NCI-H1436 treated with DMSO at 0.1 percent for 48 hours (cell line): ENCODE measurements at regions not wholly inside any gene's neighbourhood (a gene's known extent, or its start where the extent isn't known, plus 50 kb on each side); places are given as distances from the start of the nearest gene placed in this dataset.
"Not testable (repeated sequence)": the region's sequence is repeated elsewhere in the genome, so short reads cannot be mapped to it uniquely, and the experiment has no call there.

Experiments used
- DNase-seq: peaks from one replicate; lab custom pipeline; 2025; lab: John Stamatoyannopoulos, UW

GRCh38 chr15:85264614-85265190 lies 115.7 kb upstream of the AKAP13 start:
- not testable (repeated sequence) for DNase-seq

GRCh38 chr15:85267158-85267857 lies 113.1 kb upstream of the AKAP13 start:
- not testable (repeated sequence) for DNase-seq

GRCh38 chr15:85274315-85275050 lies 105.9 kb upstream of the AKAP13 start:
- DNase-seq, result no peak

DNA sequence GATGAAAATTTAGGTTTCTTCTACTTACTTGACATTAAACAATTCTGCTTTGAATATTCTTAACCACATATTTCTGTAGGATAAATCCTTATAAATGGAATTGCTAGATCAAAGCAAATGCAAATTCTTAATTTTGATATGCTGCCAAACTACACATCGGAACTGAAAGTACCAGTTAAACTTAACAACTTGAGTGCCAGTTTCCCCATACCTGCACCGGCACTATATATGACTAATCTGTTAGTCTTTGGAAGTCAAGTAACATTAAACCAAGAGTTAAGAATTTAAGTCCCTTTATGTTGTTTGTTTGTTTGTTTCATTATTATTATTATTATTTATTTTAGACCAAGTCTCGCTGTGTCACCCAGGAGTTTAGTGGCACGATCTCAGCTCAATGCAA lies 103.9 kb upstream of the AKAP13 start:
- DNase-seq, result no peak

- no peak for DNase-seq
These were observed 103.5 kb upstream of the AKAP13 start for GRCh38 chr15:85276921-85277320.

DNA sequence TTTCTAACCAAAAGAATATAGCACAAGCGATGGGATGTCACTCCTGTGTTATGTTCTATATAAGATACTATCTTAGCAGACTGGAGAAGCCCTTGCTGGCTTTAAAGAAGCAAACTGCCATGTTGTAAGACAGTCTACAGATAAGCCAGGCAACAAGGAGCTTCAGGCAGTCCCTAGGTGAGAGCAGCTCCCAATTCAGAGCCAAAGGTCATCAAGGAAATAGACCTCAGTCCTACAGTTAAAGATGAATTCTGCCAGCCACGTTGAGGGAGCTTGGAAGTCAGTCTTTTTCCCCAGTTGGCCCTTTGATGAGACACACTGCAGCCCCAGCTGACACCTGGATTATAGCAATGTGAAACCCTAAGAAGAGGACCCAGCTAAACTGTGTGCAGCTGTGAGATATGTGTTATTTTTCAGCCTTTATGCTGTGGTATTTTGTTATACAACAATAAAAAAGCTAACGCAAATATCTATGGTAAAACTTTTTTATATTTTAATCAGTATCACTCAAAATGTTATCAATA lies 102.5 kb upstream of the AKAP13 start:
- no peak for DNase-seq

- no peak for DNase-seq
These were observed 100.2 kb upstream of the AKAP13 start for GRCh38 chr15:85280203-85280602.

DNA sequence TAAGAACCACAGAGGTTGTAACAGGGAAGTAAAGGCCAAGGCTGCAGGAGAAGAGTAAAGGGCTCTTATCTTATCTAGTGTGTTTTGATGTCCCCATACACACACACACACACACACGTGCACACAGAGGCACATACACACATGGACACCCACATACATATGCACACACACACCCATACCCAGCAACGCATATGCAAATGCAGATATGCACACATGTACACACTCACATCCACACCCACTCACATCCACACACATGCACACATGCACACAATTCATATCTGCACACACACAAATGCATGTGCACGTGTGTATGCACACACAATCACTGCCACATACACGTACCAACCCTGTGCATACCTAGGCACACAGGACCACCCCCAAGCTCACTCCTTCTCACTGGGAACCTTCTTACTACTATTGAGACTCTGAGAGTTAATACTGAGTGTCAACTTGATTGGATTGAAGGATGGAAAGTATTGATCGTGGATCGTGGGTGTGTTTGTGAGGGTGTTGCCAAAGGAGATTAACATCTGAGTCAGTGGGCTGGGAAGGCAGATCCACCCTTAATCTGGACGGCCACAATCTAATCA lies 99.0 kb upstream of the AKAP13 start:
- DNase-seq, result no peak

GRCh38 chr15:85282504-85283115 lies 97.8 kb upstream of the AKAP13 start:
- DNase-seq, result no peak

GRCh38 chr15:85283815-85284214 lies 96.6 kb upstream of the AKAP13 start:
- not testable (repeated sequence) for DNase-seq

GRCh38 chr15:85284497-85284896 lies 95.9 kb upstream of the AKAP13 start:
- DNase-seq, result no peak

DNA sequence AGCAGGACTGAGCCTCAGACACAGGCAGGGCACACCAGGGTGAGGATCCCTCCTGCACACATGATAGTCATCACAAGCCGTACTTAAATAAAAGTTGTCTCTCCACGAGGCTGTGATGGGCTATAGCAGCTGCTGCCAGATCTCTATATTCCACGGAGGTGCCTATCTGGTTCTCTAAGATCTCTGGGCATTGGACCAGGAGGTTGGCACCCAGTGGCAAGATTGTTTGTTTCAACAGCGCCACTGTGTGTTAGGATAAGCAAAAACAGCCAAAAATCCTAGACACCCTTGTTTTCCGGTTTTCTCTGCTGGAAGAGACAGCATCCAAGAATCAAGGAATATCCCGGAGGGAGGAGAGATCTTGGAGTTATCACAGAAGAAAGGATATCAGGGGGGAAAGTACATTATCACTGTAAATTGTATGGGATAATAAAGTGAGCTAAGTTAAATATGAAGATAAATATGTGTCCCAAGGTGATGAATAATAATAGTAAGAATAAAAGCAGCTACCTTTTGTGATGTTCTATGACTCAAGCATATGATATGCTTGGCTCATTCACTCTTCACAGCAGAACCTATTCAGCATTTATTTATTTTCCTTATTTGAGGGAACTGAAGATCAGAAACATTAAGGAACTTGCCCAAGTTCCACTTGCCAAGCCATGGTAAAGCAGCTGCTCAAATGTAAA lies 90.6 kb upstream of the AKAP13 start:
- DNase-seq, result no peak

DNA sequence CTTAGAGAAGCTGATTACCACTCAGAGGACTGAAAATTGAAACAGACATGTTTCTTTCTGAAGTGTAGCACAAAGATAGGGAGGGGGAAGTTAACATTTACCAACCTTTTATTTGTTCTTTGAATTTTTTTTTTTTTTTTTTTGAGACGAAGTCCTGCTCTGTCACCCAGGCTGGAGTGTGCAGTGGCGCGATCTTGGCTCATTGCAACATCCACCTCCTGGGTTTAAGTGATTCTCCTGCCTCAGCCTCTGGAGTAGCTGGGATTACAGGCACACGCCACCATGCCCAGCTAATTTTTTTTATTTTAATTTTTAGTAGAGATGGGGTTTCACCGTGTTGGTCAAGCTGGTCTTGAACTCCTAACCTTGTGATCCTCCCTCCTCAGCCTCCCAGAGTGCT lies 87.8 kb upstream of the AKAP13 start:
- DNase-seq, result not testable (repeated sequence)

DNA sequence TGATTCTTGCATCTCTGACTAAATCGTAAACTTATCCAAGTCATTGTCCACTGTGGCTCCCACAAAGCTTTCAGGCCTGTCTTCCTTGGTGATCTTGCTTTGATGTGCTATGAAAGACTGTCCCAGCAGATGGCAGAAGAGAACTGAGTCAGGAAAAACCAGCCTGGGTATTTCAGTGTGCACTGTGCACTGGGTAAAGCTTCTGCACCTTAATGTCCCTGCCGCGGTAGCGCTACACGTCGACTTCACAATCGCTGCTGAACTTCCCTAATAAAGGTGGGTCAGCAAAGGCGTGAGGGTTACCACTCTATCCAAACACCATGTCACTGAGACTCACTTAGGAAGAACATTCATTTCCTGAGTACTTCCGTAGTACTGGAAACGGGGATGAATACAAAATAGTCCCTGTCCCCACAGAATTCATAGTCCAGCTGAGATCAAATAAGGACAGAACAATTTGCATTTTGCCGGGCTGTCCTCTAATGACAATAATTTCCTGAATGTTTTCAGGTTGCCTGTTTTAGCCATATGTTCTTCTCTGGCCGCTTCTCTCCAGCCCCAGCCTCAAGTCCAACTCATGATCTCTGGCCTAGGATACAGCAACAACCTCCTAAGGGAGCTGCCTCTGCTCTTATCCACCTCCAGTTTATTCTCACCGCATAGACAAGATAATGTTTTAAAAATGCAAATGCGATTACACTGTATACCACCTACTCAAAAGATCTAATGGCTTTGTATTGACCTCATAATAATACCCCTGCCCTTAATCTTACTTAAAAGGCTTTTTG lies 83.6 kb upstream of the AKAP13 start:
- peak; percentile 23 for DNase-seq

GRCh38 chr15:85297537-85297936 lies 82.9 kb upstream of the AKAP13 start:
- no peak for DNase-seq

GRCh38 chr15:85298366-85298765 lies 82.0 kb upstream of the AKAP13 start:
- DNase-seq, result no peak

GRCh38 chr15:85298941-85299340 lies 81.5 kb upstream of the AKAP13 start:
- DNase-seq, result no peak

DNA sequence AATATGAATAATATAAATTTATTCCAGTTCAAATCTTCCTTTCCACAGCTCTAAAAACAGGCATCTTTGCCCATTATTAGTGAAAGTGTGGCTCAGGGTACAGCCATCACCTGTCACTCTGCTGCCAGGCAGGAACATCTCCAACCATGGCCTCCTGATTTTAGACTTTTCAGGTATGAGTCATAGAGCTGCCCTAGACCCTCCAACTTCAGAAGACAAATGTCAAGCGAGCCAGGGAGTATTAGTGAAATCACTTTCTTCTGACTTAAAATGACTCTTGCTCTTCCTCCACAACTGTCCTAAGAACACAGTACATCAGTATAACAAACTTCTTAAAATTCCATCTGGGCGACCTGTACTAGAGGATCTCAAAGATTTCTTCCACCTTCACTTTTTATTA lies 78.1 kb upstream of the AKAP13 start:
- DNase-seq, result no peak

GRCh38 chr15:85305050-85305449 lies 75.4 kb upstream of the AKAP13 start:
- DNase-seq, result no peak

DNA sequence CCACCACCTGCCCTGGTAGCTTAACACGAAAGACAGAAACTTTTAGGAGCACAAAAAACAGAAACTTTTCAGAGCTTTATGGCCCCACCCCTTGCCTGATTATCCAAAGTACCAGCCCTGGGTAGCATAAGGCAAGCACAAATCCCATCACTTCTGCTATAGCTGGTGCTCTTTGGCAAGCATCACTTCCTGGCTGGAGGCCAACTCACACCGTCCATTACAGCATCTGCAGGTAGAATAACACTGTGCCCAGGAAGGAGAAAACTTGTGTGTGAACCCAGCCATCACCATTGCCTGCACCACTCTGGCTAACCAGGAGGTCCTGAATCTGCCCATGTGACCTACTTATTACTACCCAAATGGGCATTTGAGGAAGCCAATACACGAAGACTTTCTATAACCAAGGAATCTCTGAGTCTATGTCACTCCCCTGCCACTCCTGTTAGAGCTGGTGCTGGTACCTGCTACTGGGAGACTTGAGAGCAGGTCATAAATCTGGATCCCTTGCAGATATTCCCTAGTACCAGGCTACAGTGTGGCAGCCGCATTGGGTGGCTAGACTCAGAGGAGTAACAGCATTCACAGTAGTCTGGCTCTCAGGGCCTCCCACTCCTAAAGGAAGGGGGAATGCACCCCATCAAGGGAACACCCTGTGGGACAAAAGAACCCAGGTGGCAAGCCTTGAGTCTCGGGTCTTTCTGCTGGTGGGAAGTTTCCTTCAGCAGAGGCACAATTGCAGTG lies 73.3 kb upstream of the AKAP13 start:
- DNase-seq, result no peak
